ENCODE measurements at regions not wholly inside any gene's neighbourhood (a gene's known extent, or its start where the extent isn't known, plus 50 kb on each side); places are given as distances from the start of the nearest gene placed in this dataset.

GRCh38 chr10:128538671-128539070 lies 412.4 kb upstream of the MKI67 start:
- POLR2A ChIA-PET: no interaction called here
- CTCF ChIA-PET: no interaction called here
- no peaks in the 10 kb centered on the region for H3K27me3 ChIP-seq (ENCODE audit: control insufficient read depth, insufficient read depth, low read length)
- TF ChIP-seq CTCF (IDR thresholded peaks at IDR 0.05; ENCODE audit: low read depth, low read length): no peak
- no peak overlapping the region for H3K4me3 ChIP-seq (ENCODE audit: low read depth, low read length)
- H3K9me3 ChIP-seq (ENCODE audit: control insufficient read depth, insufficient read depth, low read length): peaks cover 39% of the 10 kb centered on the region
- no peak for DNase-seq (ENCODE audit: low read depth, low spot score)
- H3K27ac ChIP-seq (ENCODE audit: low read depth, low read length): no peak overlapping the region

- DNase-seq (ENCODE audit: low read depth, low spot score): no peak
- peaks cover 43% of the 10 kb centered on the region for H3K9me3 ChIP-seq (ENCODE audit: control insufficient read depth, insufficient read depth, low read length)
- POLR2A ChIA-PET: no interaction called here
- TF ChIP-seq CTCF (IDR thresholded peaks at IDR 0.05; ENCODE audit: low read depth, low read length): no peak
- no peak overlapping the region for H3K27ac ChIP-seq (ENCODE audit: low read depth, low read length)
- CTCF ChIA-PET: no interaction called here
- H3K4me3 ChIP-seq (ENCODE audit: low read depth, low read length): no peak overlapping the region
- no peaks in the 10 kb centered on the region for H3K27me3 ChIP-seq (ENCODE audit: control insufficient read depth, insufficient read depth, low read length)
These were observed 413.4 kb upstream of the MKI67 start for GRCh38 chr10:128539510-128540127.

DNA sequence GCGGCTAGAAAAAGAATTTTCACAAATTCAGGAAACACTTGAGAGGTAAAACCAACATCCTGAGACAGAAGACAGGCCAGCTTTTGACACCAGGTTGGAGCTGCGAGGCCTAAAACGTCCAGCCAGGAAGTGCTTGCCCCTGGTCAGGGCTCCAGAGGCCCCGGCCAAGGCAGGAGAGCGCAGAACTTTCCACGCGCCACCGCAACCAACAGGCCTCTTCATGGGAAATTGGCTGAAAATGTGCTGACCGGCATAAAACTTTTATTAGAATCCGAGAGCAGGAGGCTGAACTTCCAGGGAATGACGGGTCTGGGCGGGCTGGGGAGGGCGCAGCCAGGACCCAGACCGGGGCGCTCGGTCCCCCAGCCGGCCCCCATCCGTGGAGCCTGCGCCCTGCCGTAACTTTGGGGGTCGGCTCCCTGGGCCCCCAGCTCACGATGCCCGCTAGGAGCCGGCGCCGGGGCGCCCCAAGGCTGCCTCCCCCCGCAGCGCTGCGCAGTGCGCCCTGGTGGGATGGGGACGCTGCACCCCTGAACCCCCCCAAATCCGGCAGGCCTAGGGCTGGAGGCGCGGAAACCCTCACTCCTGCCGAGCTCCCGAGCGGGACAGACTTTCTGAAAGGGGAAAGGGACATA lies 414.0 kb upstream of the MKI67 start:
- Histone ChIP-seq H3K9me3 (ENCODE audit: control insufficient read depth, insufficient read depth, low read length) (peaks cover 50% of the 10 kb centered on the region), H3K27me3 (ENCODE audit: control insufficient read depth, insufficient read depth, low read length) (no peaks in the 10 kb centered on the region), H3K27ac (ENCODE audit: low read depth, low read length) (no peak overlapping the region), H3K4me3 (ENCODE audit: low read depth, low read length) (no peak overlapping the region)
- no peak for DNase-seq (ENCODE audit: low read depth, low spot score)
- no peak for TF ChIP-seq CTCF (IDR thresholded peaks at IDR 0.05; ENCODE audit: low read depth, low read length)
- POLR2A ChIA-PET: no interaction called here
- CTCF ChIA-PET: no interaction called here

DNA sequence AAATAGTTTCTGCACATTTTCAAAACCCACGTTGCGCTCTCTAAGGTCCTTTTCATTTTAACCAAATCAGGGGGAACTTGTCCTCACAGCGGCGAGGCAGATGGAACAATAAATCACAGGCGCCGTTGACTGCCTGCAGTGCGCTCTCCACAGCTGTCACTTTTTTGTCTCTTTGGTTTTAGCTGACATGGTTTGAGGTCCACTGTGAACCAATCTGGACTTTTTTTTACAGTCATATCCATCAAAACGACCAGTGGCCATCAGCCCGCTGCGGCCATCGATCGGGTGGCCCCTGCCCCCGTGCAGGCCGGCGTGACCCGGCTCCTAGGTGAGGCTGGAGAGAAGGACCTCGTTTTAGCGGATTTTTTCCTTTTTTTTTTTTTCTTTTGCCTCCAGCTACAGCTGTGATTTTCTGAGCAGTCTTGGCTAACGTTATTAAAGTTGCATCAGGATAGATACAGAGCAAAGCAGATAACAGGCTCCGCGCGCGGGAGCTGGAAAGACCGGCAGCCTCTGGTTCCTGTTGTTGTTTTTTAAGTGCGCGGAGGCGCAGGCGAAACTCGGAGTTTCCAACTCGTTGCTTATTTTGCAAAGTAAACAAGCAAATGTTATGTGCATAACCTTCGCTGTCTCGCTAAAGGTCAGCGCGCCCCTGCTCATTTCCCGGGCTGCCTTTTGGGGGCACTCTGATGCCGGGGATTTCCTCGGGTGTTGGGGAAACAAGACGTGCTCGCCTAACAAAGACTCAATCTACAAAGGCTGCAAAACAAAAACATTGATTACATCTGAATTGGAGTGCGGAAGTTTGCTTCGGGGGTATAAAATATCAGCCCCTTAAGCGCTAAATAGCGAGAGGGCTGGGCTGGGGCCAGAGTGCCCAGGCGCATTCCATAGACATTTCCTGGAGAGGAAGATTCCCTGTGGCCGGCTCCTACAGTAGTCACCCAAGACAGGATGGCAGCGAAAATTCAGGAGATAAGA lies 414.8 kb upstream of the MKI67 start:
- Histone ChIP-seq H3K27me3 (ENCODE audit: control insufficient read depth, insufficient read depth, low read length) (no peaks in the 10 kb centered on the region), H3K27ac (ENCODE audit: low read depth, low read length) (no peak overlapping the region), H3K4me3 (ENCODE audit: low read depth, low read length) (no peak overlapping the region), H3K9me3 (ENCODE audit: control insufficient read depth, insufficient read depth, low read length) (peaks cover 55% of the 10 kb centered on the region)
- ChIA-PET POLR2A (no interaction called here), CTCF (no interaction called here)
- TF ChIP-seq CTCF (IDR thresholded peaks at IDR 0.05; ENCODE audit: low read depth, low read length): no peak
- no peak for DNase-seq (ENCODE audit: low read depth, low spot score)
